ENCODE measurements at regions not wholly inside any gene's neighbourhood (a gene's known extent, or its start where the extent isn't known, plus 50 kb on each side); places are given as distances from the start of the nearest gene placed in this dataset.
A peak's percentile ranks its signal among the peaks of the same experiment; 100 is the strongest.

DNA sequence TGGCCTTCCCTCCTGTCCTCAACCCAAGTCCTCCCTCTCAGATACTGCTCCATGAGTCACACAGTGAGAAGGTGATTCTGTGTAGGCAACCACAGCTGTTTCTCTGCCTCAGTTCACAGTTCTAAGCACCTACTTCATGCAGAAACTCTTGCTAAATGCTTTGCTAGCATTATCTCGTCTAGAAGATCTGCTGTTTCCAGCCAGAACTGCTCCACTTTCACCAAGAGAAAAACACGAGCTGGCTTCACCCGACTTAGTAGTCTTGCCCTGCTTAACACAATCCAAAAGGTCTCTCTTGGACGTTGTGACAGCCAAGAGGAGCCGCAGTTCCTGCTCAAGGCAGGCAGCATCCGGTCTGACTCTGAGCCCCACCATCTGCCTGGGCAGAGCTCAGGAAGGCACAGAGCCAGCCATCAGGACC is 272.1 kb downstream of the UACA start:
- 52% methylated on average over 6 of the region's 6 CpGs for WGBS

DNA sequence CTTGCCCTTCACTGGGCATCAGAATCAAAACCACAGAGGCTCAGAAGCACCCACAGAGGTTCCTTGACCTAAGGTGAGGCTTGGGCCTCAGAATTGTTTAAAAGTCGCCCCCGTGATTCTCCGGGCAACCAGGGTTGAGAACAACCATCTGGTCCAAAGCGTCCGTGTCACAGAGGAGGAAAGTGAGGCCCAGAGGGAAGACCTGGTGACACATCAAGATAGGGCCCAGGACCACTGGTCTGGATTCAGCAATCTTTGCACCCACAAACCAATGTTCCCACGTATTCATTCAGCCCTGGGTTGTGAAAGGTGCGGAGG is 272.6 kb downstream of the UACA start:
- Histone ChIP-seq H3K4me1 (replicated peaks) (no peaks in the 10 kb centered on the region), H3K27me3 (replicated peaks; ENCODE audit: insufficient read depth) (no peaks in the 10 kb centered on the region), H3K36me3 (no peaks in the 10 kb centered on the region), H3K9me3 (no peaks in the 10 kb centered on the region), H3K4me3 (no peak overlapping the region), H3K27ac (no peak overlapping the region)
- WGBS: 82% methylated on average over 7 of the region's 7 CpGs
- no peak for DNase-seq (ENCODE audit: low spot score)
- TF ChIP-seq, protein P1, sequence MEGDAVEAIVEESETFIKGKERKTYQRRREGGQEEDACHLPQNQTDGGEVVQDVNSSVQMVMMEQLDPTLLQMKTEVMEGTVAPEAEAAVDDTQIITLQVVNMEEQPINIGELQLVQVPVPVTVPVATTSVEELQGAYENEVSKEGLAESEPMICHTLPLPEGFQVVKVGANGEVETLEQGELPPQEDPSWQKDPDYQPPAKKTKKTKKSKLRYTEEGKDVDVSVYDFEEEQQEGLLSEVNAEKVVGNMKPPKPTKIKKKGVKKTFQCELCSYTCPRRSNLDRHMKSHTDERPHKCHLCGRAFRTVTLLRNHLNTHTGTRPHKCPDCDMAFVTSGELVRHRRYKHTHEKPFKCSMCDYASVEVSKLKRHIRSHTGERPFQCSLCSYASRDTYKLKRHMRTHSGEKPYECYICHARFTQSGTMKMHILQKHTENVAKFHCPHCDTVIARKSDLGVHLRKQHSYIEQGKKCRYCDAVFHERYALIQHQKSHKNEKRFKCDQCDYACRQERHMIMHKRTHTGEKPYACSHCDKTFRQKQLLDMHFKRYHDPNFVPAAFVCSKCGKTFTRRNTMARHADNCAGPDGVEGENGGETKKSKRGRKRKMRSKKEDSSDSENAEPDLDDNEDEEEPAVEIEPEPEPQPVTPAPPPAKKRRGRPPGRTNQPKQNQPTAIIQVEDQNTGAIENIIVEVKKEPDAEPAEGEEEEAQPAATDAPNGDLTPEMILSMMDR (IDR thresholded peaks at IDR 0.05): no peak
- TF ChIP-seq POLR2AphosphoS5 (IDR thresholded peaks at IDR 0.05): no peak
- TF ChIP-seq POLR2A (IDR thresholded peaks at IDR 0.05): no peak
- intact Hi-C loops (cut with DNase I): no loop called here

More for the DNA sequence above, 272.1 kb downstream of the UACA start:
- Histone ChIP-seq H3K9me3 (no peaks in the 10 kb centered on the region), H3K4me1 (replicated peaks) (no peaks in the 10 kb centered on the region), H3K4me3 (no peak overlapping the region), H3K36me3 (no peaks in the 10 kb centered on the region), H3K27me3 (replicated peaks; ENCODE audit: insufficient read depth) (no peaks in the 10 kb centered on the region), H3K27ac (no peak overlapping the region)
- intact Hi-C loops (cut with DNase I): no loop called here
- DNase-seq (ENCODE audit: low spot score): no peak
- TF ChIP-seq, protein P1 (IDR thresholded peaks at IDR 0.05): no peak
- TF ChIP-seq POLR2AphosphoS5 (IDR thresholded peaks at IDR 0.05): no peak
- TF ChIP-seq POLR2A (IDR thresholded peaks at IDR 0.05): no peak

DNA sequence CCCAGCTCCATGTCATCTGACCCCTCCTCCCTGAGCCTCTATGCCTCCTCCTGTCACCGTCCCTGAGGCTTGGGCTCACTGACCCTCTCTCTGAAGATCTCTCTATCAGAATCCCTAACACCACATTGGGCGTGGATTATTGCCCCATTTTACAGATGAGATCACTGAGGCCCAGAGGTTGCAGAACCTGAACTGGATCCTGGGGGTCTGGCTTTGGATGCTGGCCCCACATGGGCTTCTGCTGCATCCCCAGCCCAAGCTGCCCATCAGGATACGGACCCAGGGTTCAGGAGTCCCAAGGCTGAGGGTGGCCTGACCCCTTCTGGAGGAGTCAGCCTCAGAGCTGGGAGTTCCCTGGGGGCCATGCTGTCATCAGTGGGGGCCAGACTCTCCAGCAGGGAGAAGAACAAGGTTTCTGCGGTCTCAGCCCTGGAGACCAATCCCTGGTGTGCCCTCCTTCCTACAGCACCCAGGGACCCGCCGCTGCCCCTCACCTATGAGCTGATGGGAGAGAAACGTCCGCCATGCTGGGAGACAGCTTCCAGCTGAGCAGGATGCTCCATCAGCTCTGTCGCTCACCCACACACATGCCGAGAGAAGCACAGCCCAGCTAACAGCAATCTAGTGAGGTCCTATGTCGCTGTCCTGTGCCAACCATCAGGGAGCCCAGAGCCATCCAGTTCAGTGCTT is 273.1 kb downstream of the UACA start:
- 95% methylated on average over 11 of the region's 11 CpGs for WGBS
- no peaks in the 10 kb centered on the region for H3K9me3 ChIP-seq
- DNase-seq (ENCODE audit: low spot score): no peak
- no peaks in the 10 kb centered on the region for H3K27me3 ChIP-seq (replicated peaks; ENCODE audit: insufficient read depth)
- TF ChIP-seq, protein P1 (IDR thresholded peaks at IDR 0.05): no peak
- TF ChIP-seq POLR2AphosphoS5 (IDR thresholded peaks at IDR 0.05): no peak
- no peak for TF ChIP-seq POLR2A (IDR thresholded peaks at IDR 0.05)
- no peaks in the 10 kb centered on the region for H3K4me1 ChIP-seq (replicated peaks)
- no peak overlapping the region for H3K4me3 ChIP-seq
- H3K36me3 ChIP-seq: no peaks in the 10 kb centered on the region
- no peak overlapping the region for H3K27ac ChIP-seq
- intact Hi-C loops (cut with DNase I): no loop called here

DNA sequence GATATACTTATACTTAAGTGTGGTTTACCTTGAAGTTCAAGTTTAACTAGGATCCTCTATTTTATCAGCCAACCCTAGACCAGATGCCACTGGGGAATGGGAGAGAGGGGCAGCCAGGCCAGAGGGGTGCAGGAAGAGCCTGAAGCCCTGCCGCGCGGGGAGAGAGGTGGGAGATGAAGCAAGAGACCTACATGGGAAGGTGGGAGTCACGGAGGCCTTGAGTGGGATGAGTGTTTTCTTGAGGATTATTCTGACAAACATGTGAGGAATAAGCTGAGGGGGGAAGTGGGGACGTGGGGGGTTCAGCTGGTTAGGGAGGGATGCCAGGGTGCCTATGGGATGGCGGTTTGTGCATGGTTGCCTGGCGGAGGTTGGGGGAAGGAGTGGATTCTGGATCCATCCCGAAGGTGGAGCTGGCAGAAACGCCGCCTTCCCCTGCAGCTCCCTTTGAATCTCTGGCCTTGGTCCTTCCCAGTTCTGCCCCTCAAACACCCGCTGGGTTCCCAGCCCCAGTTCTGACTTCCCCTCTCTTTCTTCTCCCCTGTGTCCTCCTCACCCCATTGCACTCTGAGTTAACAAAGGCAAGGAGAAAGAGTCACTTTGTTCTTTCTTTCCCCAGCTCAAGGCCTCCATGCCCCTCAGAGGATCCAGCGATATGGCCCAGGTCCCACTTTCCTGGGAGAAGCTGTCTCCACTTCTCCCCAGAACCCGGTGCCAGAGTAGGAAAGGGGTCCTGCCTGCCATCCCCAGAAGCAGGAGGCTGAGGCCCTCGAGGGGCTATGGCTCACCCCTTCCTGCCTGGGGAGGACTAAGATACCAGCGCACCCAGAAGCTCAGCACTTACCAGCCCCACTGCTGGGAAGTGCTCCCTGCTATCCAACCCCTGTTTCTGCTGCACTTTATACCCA is 274.2 kb downstream of the UACA start:
- Histone ChIP-seq H3K4me1 (replicated peaks) (no peaks in the 10 kb centered on the region), H3K4me3 (no peak overlapping the region), H3K9me3 (no peaks in the 10 kb centered on the region), H3K36me3 (no peaks in the 10 kb centered on the region), H3K27me3 (replicated peaks; ENCODE audit: insufficient read depth) (no peaks in the 10 kb centered on the region), H3K27ac (no peak overlapping the region)
- intact Hi-C loops (cut with DNase I): loop anchor here (5.0 kb wide), 2 partner anchors 912 to 1012 kb away; no protein-coding TSS in a partner anchor
- 89% methylated on average over 15 of the region's 15 CpGs for WGBS
- TF ChIP-seq POLR2A (IDR thresholded peaks at IDR 0.05) (no peak), POLR2AphosphoS5 (IDR thresholded peaks at IDR 0.05) (no peak)
- DNase-seq (ENCODE audit: low spot score): no peak

DNA sequence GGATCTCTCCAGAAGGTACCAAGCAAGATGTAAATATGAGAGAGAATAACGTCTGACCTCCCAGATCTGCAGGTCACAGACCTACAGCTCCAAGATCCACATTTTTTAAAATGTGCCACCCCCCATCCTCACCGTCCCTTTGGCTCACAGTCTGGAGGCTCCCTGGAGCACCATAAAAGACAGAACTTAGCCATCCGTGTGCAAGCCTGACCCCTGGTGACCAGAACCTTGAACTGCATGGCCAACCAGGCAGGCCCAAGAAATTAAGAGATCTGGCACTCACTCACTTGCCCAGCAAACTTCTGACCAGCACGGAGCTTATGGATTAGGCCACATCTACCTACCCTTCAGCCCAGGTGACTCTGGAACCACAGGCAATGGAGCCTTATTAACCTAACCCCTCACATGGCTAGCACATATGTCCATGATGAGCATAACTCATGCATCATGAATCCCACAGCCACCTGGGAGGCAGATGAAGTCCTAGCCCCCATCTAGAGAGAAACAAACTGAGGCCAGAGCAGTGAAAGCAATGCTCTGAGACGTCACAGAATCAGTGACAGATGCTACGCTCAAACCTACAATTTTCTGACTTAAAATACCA is 275.3 kb downstream of the UACA start:
- H3K4me1 ChIP-seq (replicated peaks): no peaks in the 10 kb centered on the region
- no peaks in the 10 kb centered on the region for H3K9me3 ChIP-seq
- peak; percentile 64 for DNase-seq (ENCODE audit: low spot score)
- H3K36me3 ChIP-seq: no peaks in the 10 kb centered on the region
- TF ChIP-seq POLR2AphosphoS5 (IDR thresholded peaks at IDR 0.05): peak; percentile 50
- TF ChIP-seq, protein P1 (IDR thresholded peaks at IDR 0.05): peak; percentile 88 to 97 (median 93)
- no peak for TF ChIP-seq POLR2A (IDR thresholded peaks at IDR 0.05)
- H3K27me3 ChIP-seq (replicated peaks; ENCODE audit: insufficient read depth): no peaks in the 10 kb centered on the region
- 33% methylated on average over 6 of the region's 6 CpGs for WGBS
- no peak overlapping the region for H3K4me3 ChIP-seq
- intact Hi-C loops (cut with DNase I): loop anchor here (5.0 kb wide), 2 partner anchors 911 to 1011 kb away; no protein-coding TSS in a partner anchor
- no peak overlapping the region for H3K27ac ChIP-seq

Data from prostate gland (tissue), 2 donors.